ENCODE measurements at regions not wholly inside any gene's neighbourhood (a gene's known extent, or its start where the extent isn't known, plus 50 kb on each side); places are given as distances from the start of the nearest gene placed in this dataset.

DNA sequence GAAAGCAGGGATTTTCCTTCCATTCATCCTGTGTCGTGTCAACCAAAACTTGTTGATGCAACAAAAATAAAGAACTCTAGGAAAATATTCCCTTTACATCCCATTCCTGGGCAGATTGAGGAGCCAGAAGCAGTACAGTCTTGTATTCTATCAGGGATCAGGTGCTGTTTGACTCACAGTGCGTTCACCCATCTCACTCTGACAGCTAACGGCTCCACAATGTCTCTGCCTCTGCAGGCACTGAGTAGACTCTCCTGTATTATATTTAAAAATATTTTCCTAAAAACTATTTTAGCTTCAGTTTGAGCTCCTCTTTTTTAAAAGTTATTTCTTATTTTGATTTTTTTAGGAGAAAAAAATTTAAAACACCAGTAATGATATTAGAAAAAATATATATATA lies 600.6 kb upstream of the SALL3 start:
- Mint-ChIP-seq H3K27me3 (ENCODE audit: low read depth) (peaks cover 8% of the 10 kb centered on the region), H3K36me3 (ENCODE audit: low read depth) (peaks cover 2% of the 10 kb centered on the region), H3K27ac (ENCODE audit: unreplicated experiment) (no peak overlapping the region), H3K9me3 (peaks cover 2% of the 10 kb centered on the region), H3K4me1 (peaks cover 21% of the 10 kb centered on the region), H3K4me3 (no peak overlapping the region)
- DNase-seq (ENCODE audit: low read depth, low spot score), result no peak
- TF ChIP-seq, protein P1, sequence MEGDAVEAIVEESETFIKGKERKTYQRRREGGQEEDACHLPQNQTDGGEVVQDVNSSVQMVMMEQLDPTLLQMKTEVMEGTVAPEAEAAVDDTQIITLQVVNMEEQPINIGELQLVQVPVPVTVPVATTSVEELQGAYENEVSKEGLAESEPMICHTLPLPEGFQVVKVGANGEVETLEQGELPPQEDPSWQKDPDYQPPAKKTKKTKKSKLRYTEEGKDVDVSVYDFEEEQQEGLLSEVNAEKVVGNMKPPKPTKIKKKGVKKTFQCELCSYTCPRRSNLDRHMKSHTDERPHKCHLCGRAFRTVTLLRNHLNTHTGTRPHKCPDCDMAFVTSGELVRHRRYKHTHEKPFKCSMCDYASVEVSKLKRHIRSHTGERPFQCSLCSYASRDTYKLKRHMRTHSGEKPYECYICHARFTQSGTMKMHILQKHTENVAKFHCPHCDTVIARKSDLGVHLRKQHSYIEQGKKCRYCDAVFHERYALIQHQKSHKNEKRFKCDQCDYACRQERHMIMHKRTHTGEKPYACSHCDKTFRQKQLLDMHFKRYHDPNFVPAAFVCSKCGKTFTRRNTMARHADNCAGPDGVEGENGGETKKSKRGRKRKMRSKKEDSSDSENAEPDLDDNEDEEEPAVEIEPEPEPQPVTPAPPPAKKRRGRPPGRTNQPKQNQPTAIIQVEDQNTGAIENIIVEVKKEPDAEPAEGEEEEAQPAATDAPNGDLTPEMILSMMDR (conservative IDR thresholded peaks at IDR 0.05), result no peak

DNA sequence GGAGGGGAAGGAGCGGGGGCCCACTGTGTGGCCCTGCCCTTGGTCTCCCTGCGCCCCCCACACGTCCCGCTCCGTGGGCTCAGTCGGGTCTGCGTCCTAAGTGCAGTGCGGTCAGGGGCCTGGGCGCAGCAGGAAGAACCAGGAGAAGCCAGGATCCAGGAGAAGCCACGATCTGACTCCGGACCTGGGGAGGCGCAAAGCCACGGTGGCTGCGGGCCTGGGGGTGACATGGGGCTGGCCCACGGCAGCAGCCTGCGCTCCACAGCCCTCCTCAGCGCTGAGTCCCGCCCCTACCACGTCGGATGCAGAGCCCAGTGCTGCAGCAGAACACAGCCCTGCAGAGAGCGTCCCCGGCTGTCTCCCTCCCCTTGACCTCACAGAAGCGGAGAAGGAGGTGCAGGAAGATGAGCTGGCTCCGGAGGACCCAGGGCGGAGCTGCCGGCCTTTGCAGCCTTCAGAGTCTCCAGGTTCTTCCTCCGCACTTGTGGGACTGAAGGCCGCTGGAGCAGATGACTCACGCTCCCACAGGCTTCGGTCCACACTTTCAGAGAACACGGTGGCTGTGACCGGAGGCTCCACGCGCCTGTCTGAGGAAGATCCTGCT lies 589.2 kb upstream of the SALL3 start:
- Mint-ChIP-seq H3K4me3 (no peak overlapping the region), H3K27ac (ENCODE audit: unreplicated experiment) (no peak overlapping the region), H3K4me1 (peaks cover 4% of the 10 kb centered on the region), H3K27me3 (ENCODE audit: low read depth) (peaks cover 2% of the 10 kb centered on the region), H3K36me3 (ENCODE audit: low read depth) (peaks cover 11% of the 10 kb centered on the region), H3K9me3 (peaks cover 12% of the 10 kb centered on the region)
- TF ChIP-seq, protein P1 (conservative IDR thresholded peaks at IDR 0.05), result no peak
- DNase-seq (ENCODE audit: low read depth, low spot score), result no peak

DNA sequence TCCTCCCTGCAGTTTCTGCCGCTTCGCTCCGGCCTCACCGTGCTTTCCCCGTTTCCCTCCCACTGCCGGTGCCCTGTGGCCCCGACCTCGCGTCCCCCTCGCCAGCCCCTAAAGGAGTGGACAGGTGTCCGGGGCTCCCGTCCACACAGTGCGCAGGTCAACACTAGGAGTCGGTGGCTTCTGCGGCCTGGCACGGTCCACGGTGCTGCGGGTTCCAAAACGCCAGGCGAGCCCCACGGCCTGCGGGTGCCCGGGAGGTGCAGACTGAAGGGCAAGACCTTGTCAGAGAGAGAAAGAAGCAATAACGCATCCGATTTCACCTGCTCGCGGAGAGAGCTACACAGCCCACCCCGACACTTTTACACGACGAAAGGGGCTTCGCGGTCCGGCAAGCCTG lies 588.7 kb upstream of the SALL3 start:
- Mint-ChIP-seq H3K4me1 (peaks cover 3% of the 10 kb centered on the region), H3K36me3 (ENCODE audit: low read depth) (peaks cover 10% of the 10 kb centered on the region), H3K4me3 (no peak overlapping the region), H3K9me3 (peaks cover 10% of the 10 kb centered on the region), H3K27ac (ENCODE audit: unreplicated experiment) (no peak overlapping the region), H3K27me3 (ENCODE audit: low read depth) (peaks cover 5% of the 10 kb centered on the region)
- TF ChIP-seq, protein P1 (conservative IDR thresholded peaks at IDR 0.05), result no peak
- no peak for DNase-seq (ENCODE audit: low read depth, low spot score)

DNA sequence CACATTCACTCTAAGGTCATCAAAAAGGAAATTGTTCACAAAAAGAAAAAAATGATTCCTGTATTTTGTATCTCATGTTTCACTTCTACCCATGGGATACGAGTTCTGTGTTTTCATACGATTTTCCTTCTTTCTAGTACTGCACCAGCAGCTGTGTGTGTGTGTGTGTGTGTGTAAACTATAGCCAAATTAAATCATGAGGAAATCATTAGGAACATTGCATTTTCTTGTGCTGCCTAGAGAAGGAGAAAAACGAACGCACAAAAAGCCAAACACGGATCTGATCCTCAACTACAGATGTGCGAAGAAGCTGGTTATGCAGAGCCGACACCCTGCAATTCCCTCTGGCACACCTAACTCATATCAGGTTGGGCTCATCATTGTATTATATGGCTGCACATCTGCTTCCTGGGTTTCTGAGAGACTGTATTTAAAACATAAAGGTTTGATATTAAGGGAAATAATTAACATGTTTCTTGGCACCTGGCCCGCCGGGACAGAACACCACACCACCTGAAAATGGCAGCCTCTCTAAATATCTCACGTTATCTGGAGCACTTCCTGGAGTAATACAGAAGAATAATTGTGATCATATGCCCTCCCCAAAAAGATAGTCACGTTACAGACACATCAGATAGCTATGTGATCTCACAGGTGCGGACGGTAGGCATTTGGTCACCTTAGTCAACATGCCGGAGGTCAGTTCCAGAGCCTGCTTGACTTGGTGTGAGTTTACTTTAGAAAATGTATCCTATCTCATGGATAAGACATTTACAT lies 586.3 kb upstream of the SALL3 start:
- Mint-ChIP-seq H3K27ac (ENCODE audit: unreplicated experiment) (no peak overlapping the region), H3K4me1 (peaks cover 10% of the 10 kb centered on the region), H3K4me3 (no peak overlapping the region), H3K27me3 (ENCODE audit: low read depth) (peaks cover 8% of the 10 kb centered on the region), H3K36me3 (ENCODE audit: low read depth) (peaks cover 6% of the 10 kb centered on the region), H3K9me3 (no peaks in the 10 kb centered on the region)
- no peak for DNase-seq (ENCODE audit: low read depth, low spot score)
- TF ChIP-seq, protein P1 (conservative IDR thresholded peaks at IDR 0.05), result no peak

DNA sequence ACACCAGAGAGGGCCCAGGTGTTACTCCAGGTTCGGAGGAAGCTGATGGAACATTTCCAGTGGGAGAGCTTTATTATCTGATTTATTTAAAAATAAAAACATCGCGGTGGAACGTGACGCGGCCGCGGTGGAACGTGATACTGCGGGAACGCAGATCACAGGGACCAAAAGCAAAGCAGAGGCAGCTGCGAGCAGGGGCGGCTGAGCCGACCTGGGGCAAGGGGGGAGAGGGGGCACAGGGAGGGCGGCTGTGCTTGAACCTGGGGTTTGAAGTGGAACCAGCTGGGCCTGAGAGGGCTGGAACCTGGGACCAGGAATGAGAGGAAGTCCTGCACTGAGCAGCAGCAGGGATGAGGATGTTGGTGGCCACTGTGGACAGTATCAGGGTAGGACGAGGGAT lies 583.5 kb upstream of the SALL3 start:
- H3K27me3 Mint-ChIP-seq (ENCODE audit: low read depth), result peaks cover 8% of the 10 kb centered on the region
- no peaks in the 10 kb centered on the region for H3K9me3 Mint-ChIP-seq
- peaks cover 10% of the 10 kb centered on the region for H3K4me1 Mint-ChIP-seq
- DNase-seq (ENCODE audit: low read depth, low spot score), result no peak
- no peak overlapping the region for H3K27ac Mint-ChIP-seq (ENCODE audit: unreplicated experiment)
- TF ChIP-seq, protein P1 (conservative IDR thresholded peaks at IDR 0.05), result no peak
- H3K4me3 Mint-ChIP-seq, result no peak overlapping the region
- H3K36me3 Mint-ChIP-seq (ENCODE audit: low read depth), result no peaks in the 10 kb centered on the region

All from neural crest cell (in vitro differentiated cells).